ENCODE measurements at regions not wholly inside any gene's neighbourhood (a gene's known extent, or its start where the extent isn't known, plus 50 kb on each side); places are given as distances from the start of the nearest gene placed in this dataset.

DNA sequence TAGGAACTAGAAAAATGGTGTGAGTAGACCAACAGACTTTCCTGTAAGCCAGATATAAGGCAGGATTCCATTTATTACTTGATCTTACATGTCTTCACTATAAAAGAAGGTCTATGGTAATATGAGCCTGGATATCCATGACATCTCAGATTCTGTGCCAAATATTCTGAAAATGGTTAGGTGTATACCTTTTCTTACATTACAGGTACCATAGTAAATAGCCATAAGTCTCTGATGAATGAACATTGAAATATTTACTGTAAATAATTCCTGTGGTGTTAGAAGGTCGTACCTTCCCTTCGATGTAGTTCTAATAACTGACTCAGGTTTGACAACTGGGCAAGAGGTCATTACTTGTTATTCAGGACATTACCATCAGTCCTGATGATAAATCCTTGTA, 657.9 kb downstream of the BRINP3 start:
- TF ChIP-seq EZH2 (IDR thresholded peaks at IDR 0.05; ENCODE audit: borderline replicate concordance, insufficient read depth, low read length, poor library complexity, severe bottlenecking), result no peak
- TF ChIP-seq, protein P1, sequence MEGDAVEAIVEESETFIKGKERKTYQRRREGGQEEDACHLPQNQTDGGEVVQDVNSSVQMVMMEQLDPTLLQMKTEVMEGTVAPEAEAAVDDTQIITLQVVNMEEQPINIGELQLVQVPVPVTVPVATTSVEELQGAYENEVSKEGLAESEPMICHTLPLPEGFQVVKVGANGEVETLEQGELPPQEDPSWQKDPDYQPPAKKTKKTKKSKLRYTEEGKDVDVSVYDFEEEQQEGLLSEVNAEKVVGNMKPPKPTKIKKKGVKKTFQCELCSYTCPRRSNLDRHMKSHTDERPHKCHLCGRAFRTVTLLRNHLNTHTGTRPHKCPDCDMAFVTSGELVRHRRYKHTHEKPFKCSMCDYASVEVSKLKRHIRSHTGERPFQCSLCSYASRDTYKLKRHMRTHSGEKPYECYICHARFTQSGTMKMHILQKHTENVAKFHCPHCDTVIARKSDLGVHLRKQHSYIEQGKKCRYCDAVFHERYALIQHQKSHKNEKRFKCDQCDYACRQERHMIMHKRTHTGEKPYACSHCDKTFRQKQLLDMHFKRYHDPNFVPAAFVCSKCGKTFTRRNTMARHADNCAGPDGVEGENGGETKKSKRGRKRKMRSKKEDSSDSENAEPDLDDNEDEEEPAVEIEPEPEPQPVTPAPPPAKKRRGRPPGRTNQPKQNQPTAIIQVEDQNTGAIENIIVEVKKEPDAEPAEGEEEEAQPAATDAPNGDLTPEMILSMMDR (IDR thresholded peaks at IDR 0.05; ENCODE audit: poor library complexity, severe bottlenecking), result no peak
- TF ChIP-seq MXI1 (conservative IDR thresholded peaks at IDR 0.05; ENCODE audit: poor library complexity, severe bottlenecking), result no peak
- no peak for TF ChIP-seq REST (IDR thresholded peaks at IDR 0.05; ENCODE audit: borderline replicate concordance)
- no peak for TF ChIP-seq POLR2AphosphoS5 (IDR thresholded peaks at IDR 0.05)
- TF ChIP-seq TAF1 (IDR thresholded peaks at IDR 0.05; ENCODE audit: low read depth), result no peak
